H9 (cell line): ENCODE measurements at regions not wholly inside any gene's neighbourhood (a gene's known extent, or its start where the extent isn't known, plus 50 kb on each side); places are given as distances from the start of the nearest gene placed in this dataset.

Experiments
- DNase-seq: peaks from one replicate; pipeline ENCODE4 v3.0.0-alpha.2; 2017
- H2AFZ ChIP-seq: one replicate; pipeline ENCODE4 v1.6.1; 2013; ENCODE audit warnings: mild to moderate bottlenecking, low read length, control low read depth, moderate library complexity
- H2AK5ac ChIP-seq: 2 replicates; pipeline ENCODE4 v1.6.1; 2013; ENCODE audit warnings: low read length, control low read depth, mixed read lengths; ENCODE audit not compliant: insufficient read length
- H2BK120ac ChIP-seq: one replicate; pipeline ENCODE4 v1.6.1; 2013; ENCODE audit warnings: low read depth, mild to moderate bottlenecking, low read length, control low read depth, inconsistent platforms; ENCODE audit not compliant: poor library complexity, severe bottlenecking
- H2BK12ac ChIP-seq: 2 replicates; pipeline ENCODE4 v1.6.1; 2013; ENCODE audit warnings: low read length, control low read depth, mixed read lengths, low read depth; ENCODE audit not compliant: insufficient read length
- H2BK15ac ChIP-seq: 2 replicates; pipeline ENCODE4 v1.6.1; 2013; ENCODE audit warnings: low read depth, low read length, control low read depth
- H2BK20ac ChIP-seq: one replicate; pipeline ENCODE4 v1.6.1; 2013; ENCODE audit warnings: low read depth, mild to moderate bottlenecking, low read length, control low read depth, inconsistent platforms; ENCODE audit not compliant: poor library complexity, severe bottlenecking
- H2BK5ac ChIP-seq: 2 replicates; pipeline ENCODE4 v1.6.1; 2013; ENCODE audit warnings: low read length, control low read depth, mixed read lengths; ENCODE audit not compliant: insufficient read length
- H3K14ac ChIP-seq: 2 replicates; pipeline ENCODE4 v1.6.1; 2013; ENCODE audit warnings: low read length, control low read depth; ENCODE audit not compliant: insufficient read depth
- H3K18ac ChIP-seq: 2 replicates; pipeline ENCODE4 v1.6.1; 2013; ENCODE audit warnings: low read depth, mild to moderate bottlenecking, mixed read lengths, low read length, control low read depth; ENCODE audit not compliant: insufficient read length
- H3K23ac ChIP-seq: 2 replicates; pipeline ENCODE4 v1.6.1; 2013; ENCODE audit warnings: low read length, control low read depth, mixed read lengths, low read depth; ENCODE audit not compliant: insufficient read length
- H3K23me2 ChIP-seq: 2 replicates; pipeline ENCODE4 v1.6.1; 2013; ENCODE audit warnings: low read depth, mild to moderate bottlenecking, mixed read lengths, low read length, control low read depth; ENCODE audit not compliant: insufficient read length, poor library complexity, severe bottlenecking
- H3K27ac ChIP-seq: 2 replicates; pipeline ENCODE4 v1.5.1; 2013; ENCODE audit warnings: low read length, control low read depth, mixed read lengths, low read depth; ENCODE audit not compliant: insufficient read length
- H3K27me3 ChIP-seq: 2 replicates; pipeline ENCODE4 v1.6.1; 2013; ENCODE audit warnings: low read length, control low read depth, inconsistent platforms; ENCODE audit not compliant: insufficient read depth
- H3K4ac ChIP-seq: 2 replicates; pipeline ENCODE4 v1.6.1; 2013; ENCODE audit warnings: low read depth, mild to moderate bottlenecking, control low read depth, inconsistent platforms, low read length, moderate library complexity
- H3K4me1 ChIP-seq: 2 replicates; pipeline ENCODE4 v1.6.1; 2013; ENCODE audit warnings: low read length, control low read depth, inconsistent platforms; ENCODE audit not compliant: insufficient read depth
- H3K4me2 ChIP-seq: 2 replicates; pipeline ENCODE4 v1.6.1; 2013; ENCODE audit warnings: low read length, control low read depth, mixed read lengths; ENCODE audit not compliant: insufficient read length, insufficient read depth
- H3K56ac ChIP-seq: 2 replicates; pipeline ENCODE4 v1.6.1; 2013; ENCODE audit warnings: low read depth, mild to moderate bottlenecking, mixed read lengths, low read length, control low read depth; ENCODE audit not compliant: insufficient read length
- H3K79me1 ChIP-seq: 2 replicates; pipeline ENCODE4 v1.6.1; 2013; ENCODE audit warnings: low read depth, mild to moderate bottlenecking, moderate library complexity, low read length, control low read depth, inconsistent platforms; ENCODE audit not compliant: insufficient read depth, poor library complexity, severe bottlenecking
- H3K79me2 ChIP-seq: 2 replicates; pipeline ENCODE4 v1.6.1; 2013; ENCODE audit warnings: low read length, control low read depth, inconsistent platforms; ENCODE audit not compliant: insufficient read depth
- H3K9ac ChIP-seq: 2 replicates; pipeline ENCODE4 v1.6.1; 2013; ENCODE audit warnings: low read length, control low read depth, mixed read lengths; ENCODE audit not compliant: insufficient read length; ENCODE audit errors: extremely low read depth
- H3K9me3 ChIP-seq: one replicate; pipeline ENCODE4 v1.6.1; 2013; ENCODE audit warnings: low read depth, low read length, inconsistent platforms; ENCODE audit not compliant: control insufficient read depth
- H3T11ph ChIP-seq: one replicate; pipeline ENCODE4 v1.6.1; 2013; ENCODE audit warnings: mild to moderate bottlenecking, low read length, control low read depth, inconsistent platforms
- H4K20me1 ChIP-seq: one replicate; pipeline ENCODE4 v1.6.1; 2013; ENCODE audit not compliant: control insufficient read depth, insufficient read length, insufficient read depth
- H4K5ac ChIP-seq: 2 replicates; pipeline ENCODE4 v1.6.1; 2013; ENCODE audit warnings: low read depth, mild to moderate bottlenecking, mixed read lengths, low read length, control low read depth; ENCODE audit not compliant: insufficient read length
- H4K8ac ChIP-seq: replicated peaks from 2 replicates; pipeline ENCODE4 v1.6.1; 2013; ENCODE audit warnings: low read length, control low read depth, mixed read lengths, low read depth; ENCODE audit not compliant: insufficient read length
- H4K91ac ChIP-seq: 2 replicates; pipeline ENCODE4 v1.6.1; 2013; ENCODE audit warnings: low read depth, mild to moderate bottlenecking, moderate library complexity, mixed read lengths, low read length, control low read depth; ENCODE audit not compliant: insufficient read length
- H3K27ac Mint-ChIP-seq, 3 experiments: 2 replicates in 2 of 3; 3 replicates in 1 of 3; pipeline ENCODE4 v1.8.0; 2020 to 2021; ENCODE audit warnings: mixed read lengths in 3 of 3, mild to moderate bottlenecking in 1 of 3, moderate library complexity in 1 of 3
- H3K27me3 Mint-ChIP-seq: 2 replicates; pipeline ENCODE4 v1.8.0; 2021; ENCODE audit warnings: low read depth, mild to moderate bottlenecking, moderate library complexity, mixed read lengths
- H3K36me3 Mint-ChIP-seq, 3 experiments: 2 replicates in 2 of 3; 3 replicates in 1 of 3; pipeline ENCODE4 v1.8.0; 2020 to 2021; ENCODE audit warnings: low read depth in 3 of 3, mixed read lengths in 3 of 3; ENCODE audit not compliant: insufficient read depth in 1 of 3
- H3K4me1 Mint-ChIP-seq, 2 experiments: 2 replicates each; pipeline ENCODE4 v1.8.0; 2020; ENCODE audit warnings: mixed read lengths in 2 of 2
- H3K4me3 Mint-ChIP-seq, 2 experiments: 2 replicates in 1 of 2; 3 replicates in 1 of 2; pipeline ENCODE4 v1.8.0; 2020 to 2021; ENCODE audit warnings: mild to moderate bottlenecking in 2 of 2, mixed read lengths in 2 of 2, moderate library complexity in 1 of 2
- H3K9me3 Mint-ChIP-seq, 2 experiments: 2 replicates in 1 of 2; 3 replicates in 1 of 2; pipeline ENCODE4 v1.8.0; 2020; ENCODE audit warnings: mild to moderate bottlenecking in 2 of 2, mixed read lengths in 2 of 2, moderate library complexity in 1 of 2
- CTCF ChIP-seq: fragments of 200-600 bp; sonication (generic); conservative IDR thresholded peaks from 3 replicates; pipeline ENCODE4 v1.8.0; 2021; ENCODE audit warnings: antibody characterized with exemption, mild to moderate bottlenecking

DNA sequence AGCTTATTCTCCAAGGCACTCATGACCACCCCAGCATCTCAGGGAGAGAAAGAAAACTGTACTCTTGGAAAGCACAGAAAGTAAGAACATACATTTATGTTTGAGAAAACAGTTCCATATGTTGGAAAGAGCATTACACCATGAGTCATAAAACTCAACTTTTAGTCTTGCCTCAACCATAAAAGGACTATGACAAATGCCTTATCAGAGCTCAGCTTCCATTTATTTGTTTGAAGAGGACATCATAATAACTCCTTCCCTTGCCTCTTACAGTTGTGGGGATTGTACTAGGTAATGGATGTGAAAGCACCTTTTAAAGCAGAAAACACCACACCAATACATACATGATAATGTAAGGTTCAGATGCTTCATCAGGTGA lies 370.8 kb downstream of the LNPK start:
- H3K18ac ChIP-seq = no peak overlapping the region
- no peaks in the 10 kb centered on the region for H3K23me2 ChIP-seq
- no peak for DNase-seq
- H3K9me3 Mint-ChIP-seq = no peaks in the 10 kb centered on the region; a peak in 1 of 5 replicates
- no peak overlapping the region for H2BK5ac ChIP-seq
- H2AK5ac ChIP-seq = no peak overlapping the region
- no peaks in the 10 kb centered on the region for H3K27me3 ChIP-seq
- H2BK12ac ChIP-seq = no peak overlapping the region
- TF ChIP-seq CTCF = no peak
- H3K9ac ChIP-seq = no peak overlapping the region
- H3K27me3 Mint-ChIP-seq = no peaks in the 10 kb centered on the region
- no peaks in the 10 kb centered on the region for H3K36me3 Mint-ChIP-seq
- H3T11ph ChIP-seq = no peak overlapping the region
- no peak overlapping the region for H3K4me3 Mint-ChIP-seq
- H2AFZ ChIP-seq = no peak overlapping the region
- H3K23ac ChIP-seq = no peak overlapping the region
- no peaks in the 10 kb centered on the region for H3K79me1 ChIP-seq
- peaks cover 3 to 6% of the 10 kb centered on the region in 2 experiments; a peak in 3 of 4 replicates for H3K4me1 Mint-ChIP-seq
- H3K27ac ChIP-seq = no peak overlapping the region
- no peaks in the 10 kb centered on the region for H3K9me3 ChIP-seq
- H4K5ac ChIP-seq = no peak overlapping the region
- H3K4me1 ChIP-seq = no peaks in the 10 kb centered on the region
- H3K79me2 ChIP-seq = no peaks in the 10 kb centered on the region
- H3K56ac ChIP-seq = no peak overlapping the region
- no peak overlapping the region for H3K4ac ChIP-seq
- H4K91ac ChIP-seq = no peak overlapping the region
- no peaks in the 10 kb centered on the region for H4K20me1 ChIP-seq
- no peak overlapping the region for H4K8ac ChIP-seq
- H3K4me2 ChIP-seq = no peak overlapping the region
- H2BK15ac ChIP-seq = no peak overlapping the region
- no peak overlapping the region for H2BK120ac ChIP-seq
- H3K14ac ChIP-seq = no peak overlapping the region
- H2BK20ac ChIP-seq = no peak overlapping the region
- H3K27ac Mint-ChIP-seq = no peak overlapping the region
